ENCODE measurements at regions not wholly inside any gene's neighbourhood (a gene's known extent, or its start where the extent isn't known, plus 50 kb on each side); places are given as distances from the start of the nearest gene placed in this dataset.

GRCh38 chr5:176741561-176742211 lies 68.7 kb upstream of the UNC5A start:
- peak; percentile 19 for DNase-seq (ENCODE audit: insufficient read length, low spot score, missing footprints)
- no peak for TF ChIP-seq CTCF (IDR thresholded peaks at IDR 0.05; ENCODE audit: extremely low read depth, low read depth, low read length)
- H3K36me3 ChIP-seq (ENCODE audit: insufficient read depth, low read length) = no peaks in the 10 kb centered on the region
- no peak overlapping the region for H2AFZ ChIP-seq (ENCODE audit: low read length)
- no peaks in the 10 kb centered on the region for H4K20me1 ChIP-seq (ENCODE audit: insufficient read depth, low read length)
- H3K4me1 ChIP-seq (ENCODE audit: insufficient read depth, low read length) = no peaks in the 10 kb centered on the region
- H3K4me3 ChIP-seq (ENCODE audit: insufficient read depth, low read length) = no peak overlapping the region
- H3K27me3 ChIP-seq (ENCODE audit: insufficient read depth, low read length) = peaks cover 88% of the 10 kb centered on the region
- no peak overlapping the region for H3K4me2 ChIP-seq (ENCODE audit: insufficient read depth, low read length)
- H3K79me2 ChIP-seq (ENCODE audit: insufficient read depth, low read length) = no peaks in the 10 kb centered on the region
- no peaks in the 10 kb centered on the region for H3K9me3 ChIP-seq (ENCODE audit: low read depth, low read length)
- no peak overlapping the region for H3K27ac ChIP-seq (ENCODE audit: low read depth, low read length)

GRCh38 chr5:176742246-176743105 lies 67.9 kb upstream of the UNC5A start:
- H4K20me1 ChIP-seq (ENCODE audit: insufficient read depth, low read length) = no peaks in the 10 kb centered on the region
- no peak overlapping the region for H2AFZ ChIP-seq (ENCODE audit: low read length)
- H3K27ac ChIP-seq (ENCODE audit: low read depth, low read length) = no peak overlapping the region
- no peaks in the 10 kb centered on the region for H3K79me2 ChIP-seq (ENCODE audit: insufficient read depth, low read length)
- no peaks in the 10 kb centered on the region for H3K4me1 ChIP-seq (ENCODE audit: insufficient read depth, low read length)
- H3K4me2 ChIP-seq (ENCODE audit: insufficient read depth, low read length) = no peak overlapping the region
- peak; percentile 38 for DNase-seq (ENCODE audit: insufficient read length, low spot score, missing footprints)
- no peaks in the 10 kb centered on the region for H3K36me3 ChIP-seq (ENCODE audit: insufficient read depth, low read length)
- H3K27me3 ChIP-seq (ENCODE audit: insufficient read depth, low read length) = peaks cover 92% of the 10 kb centered on the region
- no peak for TF ChIP-seq CTCF (IDR thresholded peaks at IDR 0.05; ENCODE audit: extremely low read depth, low read depth, low read length)
- H3K4me3 ChIP-seq (ENCODE audit: insufficient read depth, low read length) = no peak overlapping the region
- H3K9me3 ChIP-seq (ENCODE audit: low read depth, low read length) = no peaks in the 10 kb centered on the region

- H2AFZ ChIP-seq (ENCODE audit: low read length) = no peak overlapping the region
- no peaks in the 10 kb centered on the region for H3K4me1 ChIP-seq (ENCODE audit: insufficient read depth, low read length)
- no peak overlapping the region for H3K27ac ChIP-seq (ENCODE audit: low read depth, low read length)
- H3K4me3 ChIP-seq (ENCODE audit: insufficient read depth, low read length) = no peak overlapping the region
- no peaks in the 10 kb centered on the region for H3K79me2 ChIP-seq (ENCODE audit: insufficient read depth, low read length)
- no peaks in the 10 kb centered on the region for H4K20me1 ChIP-seq (ENCODE audit: insufficient read depth, low read length)
- H3K4me2 ChIP-seq (ENCODE audit: insufficient read depth, low read length) = no peak overlapping the region
- DNase-seq (ENCODE audit: insufficient read length, low spot score, missing footprints) = peak; percentile 59
- peaks cover 84% of the 10 kb centered on the region for H3K27me3 ChIP-seq (ENCODE audit: insufficient read depth, low read length)
- no peaks in the 10 kb centered on the region for H3K36me3 ChIP-seq (ENCODE audit: insufficient read depth, low read length)
- H3K9me3 ChIP-seq (ENCODE audit: low read depth, low read length) = no peaks in the 10 kb centered on the region
- TF ChIP-seq CTCF (IDR thresholded peaks at IDR 0.05; ENCODE audit: extremely low read depth, low read depth, low read length) = no peak
Measured at GRCh38 chr5:176743136-176743861, 67.1 kb upstream of the UNC5A start.

Measured in osteoblast (primary cell).